AG04450 (cell line): ENCODE measurements at regions not wholly inside any gene's neighbourhood (a gene's known extent, or its start where the extent isn't known, plus 50 kb on each side); places are given as distances from the start of the nearest gene placed in this dataset.

Experiments used
- CTCF ChIA-PET: fragments of 300-600, 350-600 bp; formaldehyde crosslinking; extraction: SDS; loops from one replicate; lab custom pipeline; 2022; ENCODE audit warnings: antibody characterized with exemption, inconsistent platforms; lab: Charles Lee
- POLR2A ChIA-PET: fragments of 350-600 bp; formaldehyde crosslinking; extraction: SDS; loops from one replicate; lab custom pipeline; 2021; ENCODE audit warnings: antibody characterized with exemption, inconsistent platforms; lab: Yijun Ruan, JAX
- DNase-seq: peaks from one replicate; pipeline ENCODE4 v3.0.0-alpha.2; 2011; ENCODE audit warnings: low read depth, low spot score
- H3K27ac ChIP-seq: one replicate; pipeline ENCODE4 v1.5.1; 2012; ENCODE audit warnings: low read depth, low read length, control low read depth
- H3K27me3 ChIP-seq: one replicate; pipeline ENCODE4 v1.6.0; 2012; ENCODE audit warnings: low read length; ENCODE audit not compliant: control insufficient read depth, insufficient read depth
- H3K4me3 ChIP-seq: 2 replicates; pipeline ENCODE4 v1.5.1; 2011; ENCODE audit warnings: mild to moderate bottlenecking, low read depth, low read length, control low read depth
- H3K9me3 ChIP-seq: 2 replicates; pipeline ENCODE4 v1.5.1; 2012; ENCODE audit warnings: low read length; ENCODE audit not compliant: control insufficient read depth, insufficient read depth
- CTCF ChIP-seq: IDR thresholded peaks from 2 replicates; pipeline ENCODE4 v1.5.1; 2011; ENCODE audit warnings: low read depth, low read length, control low read depth, inconsistent platforms

- ChIA-PET CTCF (no interaction called here), POLR2A (no interaction called here)
- Histone ChIP-seq H3K27me3 (no peaks in the 10 kb centered on the region), H3K9me3 (peaks cover 8% of the 10 kb centered on the region), H3K4me3 (no peak overlapping the region), H3K27ac (no peak overlapping the region)
- no peak for TF ChIP-seq CTCF
- DNase-seq: no peak
These were observed 640.4 kb upstream of the ARPP21 start for GRCh38 chr3:34998902-34999301.

- POLR2A ChIA-PET: no interaction called here
- no peak overlapping the region for H3K4me3 ChIP-seq
- no peaks in the 10 kb centered on the region for H3K27me3 ChIP-seq
- CTCF ChIA-PET: no interaction called here
- TF ChIP-seq CTCF: no peak
- DNase-seq: no peak
- H3K27ac ChIP-seq: no peak overlapping the region
- peaks cover 7% of the 10 kb centered on the region; the same call in 1 of the 2 replicates for H3K9me3 ChIP-seq
These were observed 627.1 kb upstream of the ARPP21 start for GRCh38 chr3:35012214-35012613.

- no peak for DNase-seq
These were observed 611.2 kb upstream of the ARPP21 start for GRCh38 chr3:35028157-35028556.

GRCh38 chr3:35042210-35042991 is 596.9 kb upstream of the ARPP21 start:
- Histone ChIP-seq H3K27ac (no peak overlapping the region), H3K27me3 (no peaks in the 10 kb centered on the region), H3K9me3 (peaks cover 7% of the 10 kb centered on the region), H3K4me3 (no peak overlapping the region)
- DNase-seq: no peak
- ChIA-PET CTCF (no interaction called here), POLR2A (no interaction called here)
- TF ChIP-seq CTCF: no peak

More at GRCh38 chr3:35028157-35028556, 611.2 kb upstream of the ARPP21 start:
- CTCF ChIA-PET: no interaction called here
- peaks cover 7% of the 10 kb centered on the region; the same call in 1 of the 2 replicates for H3K9me3 ChIP-seq
- TF ChIP-seq CTCF: no peak
- H3K27me3 ChIP-seq: no peaks in the 10 kb centered on the region
- POLR2A ChIA-PET: no interaction called here
- no peak overlapping the region for H3K4me3 ChIP-seq
- H3K27ac ChIP-seq: no peak overlapping the region

GRCh38 chr3:35043040-35043439 is 596.3 kb upstream of the ARPP21 start:
- no peak for DNase-seq
- Histone ChIP-seq H3K27me3 (no peaks in the 10 kb centered on the region), H3K9me3 (peaks cover 7% of the 10 kb centered on the region), H3K27ac (no peak overlapping the region), H3K4me3 (no peak overlapping the region)
- POLR2A ChIA-PET: no interaction called here
- CTCF ChIA-PET: no interaction called here
- TF ChIP-seq CTCF: no peak
